ENCODE measurements at regions not wholly inside any gene's neighbourhood (a gene's known extent, or its start where the extent isn't known, plus 50 kb on each side); places are given as distances from the start of the nearest gene placed in this dataset.

- no peak for DNase-seq
These were observed 963.1 kb downstream of the EFNB2 start for GRCh38 chr13:105572401-105572800.

- DNase-seq = no peak
These were observed 965.6 kb downstream of the EFNB2 start for GRCh38 chr13:105569816-105570215.

- DNase-seq = no peak
These were observed 967.4 kb downstream of the EFNB2 start for GRCh38 chr13:105567951-105568525.

- no peak for DNase-seq
These were observed 970.2 kb downstream of the EFNB2 start for GRCh38 chr13:105565136-105565727.

- DNase-seq = no peak
These were observed 983.4 kb downstream of the EFNB2 start for GRCh38 chr13:105552078-105552477.

- DNase-seq = no peak
These were observed 987.6 kb downstream of the EFNB2 start for GRCh38 chr13:105547851-105548250.

GRCh38 chr13:105545811-105546210 is 989.7 kb downstream of the EFNB2 start:
- no peak for DNase-seq

GRCh38 chr13:105543742-105544141 is 991.7 kb downstream of the EFNB2 start:
- no peak for DNase-seq

GRCh38 chr13:105541565-105541964 is 993.9 kb downstream of the EFNB2 start:
- no peak for DNase-seq

- DNase-seq = no peak
These were observed 997.1 kb downstream of the EFNB2 start for GRCh38 chr13:105538346-105538745.

GRCh38 chr13:105537113-105537512 is 998.3 kb downstream of the EFNB2 start:
- DNase-seq = no peak

- no peak for DNase-seq
These were observed 1005.0 kb downstream of the EFNB2 start for GRCh38 chr13:105530468-105530867.

GRCh38 chr13:105527127-105527526 is 1008.3 kb downstream of the EFNB2 start:
- DNase-seq = no peak

GRCh38 chr13:105519771-105520170 is 1015.7 kb downstream of the EFNB2 start:
- DNase-seq = no peak

- DNase-seq = no peak
These were observed 1017.4 kb downstream of the EFNB2 start for GRCh38 chr13:105518086-105518485.

- no peak for DNase-seq
These were observed 1021.1 kb downstream of the EFNB2 start for GRCh38 chr13:105514401-105514800.

GRCh38 chr13:105513448-105513847 is 1022.0 kb downstream of the EFNB2 start:
- DNase-seq = no peak

- DNase-seq = no peak
These were observed 1025.3 kb downstream of the EFNB2 start for GRCh38 chr13:105509981-105510762.

- no peak for DNase-seq
These were observed 1029.0 kb downstream of the EFNB2 start for GRCh38 chr13:105506463-105506862.

- no peak for DNase-seq
These were observed 1033.3 kb downstream of the EFNB2 start for GRCh38 chr13:105502193-105502592.

GRCh38 chr13:105497597-105497996 is 1037.9 kb downstream of the EFNB2 start:
- DNase-seq = no peak

GRCh38 chr13:105492216-105492615 is 1043.2 kb downstream of the EFNB2 start:
- DNase-seq = no peak

- DNase-seq = no peak
These were observed 1044.1 kb downstream of the EFNB2 start for GRCh38 chr13:105491345-105491744.

GRCh38 chr13:105485081-105485480 is 1050.4 kb downstream of the EFNB2 start:
- no peak for DNase-seq
